GM12891 (cell line): ENCODE measurements at regions not wholly inside any gene's neighbourhood (a gene's known extent, or its start where the extent isn't known, plus 50 kb on each side); places are given as distances from the start of the nearest gene placed in this dataset.

Experiments used
- PAX5 ChIP-seq: IDR thresholded peaks from 2 replicates; pipeline ENCODE4 v1.6.1; 2011; ENCODE audit warnings: low read length, moderate library complexity, mild to moderate bottlenecking; ENCODE audit not compliant: insufficient read depth, severe bottlenecking
- POLR2A ChIP-seq: IDR thresholded peaks from 2 replicates; pipeline ENCODE4 v1.6.1; 2011; ENCODE audit warnings: low read depth, low read length, control low read depth
- POLR2AphosphoS5 ChIP-seq: IDR thresholded peaks from 2 replicates; pipeline ENCODE4 v1.6.1; 2011; ENCODE audit warnings: low read depth, low read length, control low read depth
- SPI1 ChIP-seq: IDR thresholded peaks from 2 replicates; pipeline ENCODE4 v1.6.1; 2011; ENCODE audit warnings: low read depth, low read length, control low read depth
- TAF1 ChIP-seq: IDR thresholded peaks from 2 replicates; pipeline ENCODE4 v1.6.1; 2011; ENCODE audit warnings: low read depth, low read length, control low read depth

- TF ChIP-seq POLR2A (no peak), TAF1 (no peak), POLR2AphosphoS5 (no peak), PAX5 (no peak), SPI1 (no peak)
These were observed 193.0 kb upstream of the RARB start for GRCh38 chr3:25235031-25235430.
